Transverse colon (tissue), 4 donors: ENCODE measurements at regions not wholly inside any gene's neighbourhood (a gene's known extent, or its start where the extent isn't known, plus 50 kb on each side); places are given as distances from the start of the nearest gene placed in this dataset.

Experiments used
- DNase-seq: peaks from one replicate; pipeline ENCODE4 v3.0.0-alpha.2; 2019
- H3K27ac ChIP-seq, 4 donors: fragments of 200-600 bp; sonication (generic); 2 replicates each; pipeline ENCODE4 v1.5.1; 2016 to 2018; ENCODE audit warnings: inconsistent platforms in 4 of 4
- H3K27me3 ChIP-seq: fragments of 200-600 bp; sonication (generic); 2 replicates; pipeline ENCODE4 v1.5.1; 2017; ENCODE audit warnings: inconsistent platforms
- H3K36me3 ChIP-seq, 4 donors: fragments of 200-600 bp; sonication (generic); 2 replicates each; pipeline ENCODE4 v1.5.1; 2017 to 2019; ENCODE audit warnings: inconsistent platforms in 4 of 4
- H3K4me1 ChIP-seq, 4 donors: fragments of 200-600 bp; sonication (generic); 2 replicates each; pipeline ENCODE4 v1.5.1; 2017 to 2020; ENCODE audit warnings: inconsistent platforms in 4 of 4
- H3K4me3 ChIP-seq, 4 donors: fragments of 200-600 bp; sonication (generic); 1 replicate in 1 of 4; 2 replicates in 3 of 4; pipeline versions ENCODE4 v1.5.1 to v1.6.1; 2017 to 2019; ENCODE audit warnings: inconsistent platforms in 4 of 4
- H3K9me3 ChIP-seq, 2 donors: fragments of 200-600 bp; sonication (generic); 2 replicates each; pipeline ENCODE4 v1.5.1; 2017 to 2019; ENCODE audit warnings: inconsistent platforms in 2 of 2
- CTCF ChIP-seq, 5 experiments: fragments of 200-600 bp in 3 of 5; fragments of 450-650 bp in 2 of 5; sonication (generic) in 3 of 5; IDR thresholded peaks; 1 replicate in 2 of 5; 2 replicates in 3 of 5; pipeline ENCODE4 v1.5.1; 2016 to 2017; ENCODE audit warnings: antibody characterized with exemption in 5 of 5, inconsistent platforms in 3 of 5, mild to moderate bottlenecking in 2 of 5, moderate library complexity in 1 of 5
- EP300 ChIP-seq: sonication (generic); formaldehyde crosslinking; IDR thresholded peaks from one replicate; pipeline ENCODE4 v1.6.1; 2017; ENCODE audit warnings: antibody characterized with exemption, low read depth
- POLR2A ChIP-seq: fragments of 450-650 bp; IDR thresholded peaks from one replicate; pipeline ENCODE4 v1.6.1; 2016; ENCODE audit warnings: antibody characterized with exemption, mild to moderate bottlenecking, moderate library complexity
- POLR2AphosphoS5 ChIP-seq, 3 donors: sonication (generic); formaldehyde crosslinking; IDR thresholded peaks; one replicate each; pipeline ENCODE4 v1.6.1; 2016; ENCODE audit warnings: antibody characterized with exemption in 3 of 3
- WGBS, 2 donors: methylation state at CpG; one replicate each; pipeline ENCODE4 v1.1.5; 2018; ENCODE audit warnings: low coverage in 1 of 2; 5-methylcytosine and 5-hydroxymethylcytosine counted together
- in situ Hi-C, 4 donors: fragments of 200-750 bp; cut with MboI; loops; one replicate each; pipeline versions ENCODE4 v1.15.0 to v1.15.1; 2017; ENCODE audit warnings: low sequenced_read_pairs in 3 of 4, low pct_ligation_motif_present in 1 of 4, low pct_unique_long_range_greater_than_20kb in 1 of 4
- intact Hi-C: fragments of 100-400 bp; cut with DNase I; formaldehyde crosslinking; loops from one replicate; pipeline ENCODE4 v1.15.1; 2023; ENCODE audit warnings: low total_unique reads

DNA sequence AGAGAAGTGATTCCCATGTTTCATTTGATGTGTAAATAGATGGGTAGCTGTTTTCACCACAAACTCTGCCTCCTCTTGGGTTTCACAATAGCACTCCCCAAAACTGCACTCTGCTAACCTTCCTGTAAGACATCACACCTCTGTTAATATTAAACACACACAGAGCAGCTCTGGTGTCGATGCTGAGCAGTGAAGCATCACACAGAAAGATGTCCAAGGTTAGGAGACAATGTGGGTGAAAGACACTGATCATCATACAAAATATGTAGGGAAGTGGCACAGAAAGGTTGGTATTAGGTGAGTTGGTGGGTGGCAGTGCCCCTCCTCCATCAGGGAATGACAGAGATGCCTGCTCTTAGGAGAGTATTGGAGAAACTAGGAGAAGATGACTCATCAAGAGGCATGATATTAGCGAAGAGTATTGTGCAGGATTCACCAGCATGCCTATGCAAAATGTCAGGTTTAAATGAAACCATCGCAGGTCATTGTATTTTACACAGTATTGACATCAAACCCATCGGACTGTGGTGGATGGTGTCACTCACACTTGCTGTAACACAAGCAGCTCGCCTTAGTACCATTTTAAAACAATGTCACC is 199.7 kb downstream of the TBXT start:
- WGBS, 2 donors, result 71 to 79% methylated on average over 2 to 5 of the region's 5 CpGs
- Histone ChIP-seq H3K4me3 (no peak overlapping the region), H3K27me3 (no peaks in the 10 kb centered on the region), H3K27ac (no peak overlapping the region), H3K4me1 (no peaks in the 10 kb centered on the region), H3K9me3 (no peaks in the 10 kb centered on the region), H3K36me3 (no peaks in the 10 kb centered on the region)
- intact Hi-C loops (no loop called here), in situ Hi-C loops (no loop called here)
- DNase-seq, result no peak
- TF ChIP-seq POLR2A, result no peak
- TF ChIP-seq CTCF (IDR thresholded peaks at IDR 0.05), result no peak
- TF ChIP-seq EP300, result no peak

DNA sequence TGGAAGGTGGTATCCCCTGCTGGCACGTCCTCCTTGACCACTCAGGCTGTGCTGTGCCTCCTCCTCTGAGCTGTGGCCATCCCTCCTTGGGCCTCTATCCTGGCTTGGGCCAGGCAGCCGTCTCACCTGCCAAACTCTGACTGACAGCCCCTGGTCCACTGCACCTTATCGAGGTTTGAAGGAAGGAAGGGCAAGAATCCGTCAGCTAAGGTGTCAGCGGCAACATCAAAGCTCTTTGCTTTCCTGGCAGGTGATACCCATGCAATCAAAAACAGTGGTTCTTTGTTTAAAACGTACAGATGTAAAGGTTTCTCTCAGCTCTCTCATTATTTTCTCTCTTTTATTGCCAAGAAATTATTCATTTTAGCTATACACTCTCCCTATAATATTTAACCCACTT is 203.9 kb downstream of the TBXT start:
- H3K4me3 ChIP-seq, result no peak overlapping the region
- no peak for DNase-seq
- no peaks in the 10 kb centered on the region for H3K9me3 ChIP-seq
- H3K4me1 ChIP-seq, result no peaks in the 10 kb centered on the region
- WGBS, 2 donors, result 47 to 61% methylated on average over 3 to 6 of the region's 6 CpGs
- in situ Hi-C loops, result no loop called here
- no peak overlapping the region for H3K27ac ChIP-seq
- no peaks in the 10 kb centered on the region for H3K36me3 ChIP-seq
- no peaks in the 10 kb centered on the region for H3K27me3 ChIP-seq
- intact Hi-C loops, result no loop called here
- TF ChIP-seq CTCF (IDR thresholded peaks at IDR 0.05), result no peak
- TF ChIP-seq POLR2A, result no peak
- TF ChIP-seq EP300, result no peak
- TF ChIP-seq POLR2AphosphoS5 (IDR thresholded peaks at IDR 0.05), result no peak

DNA sequence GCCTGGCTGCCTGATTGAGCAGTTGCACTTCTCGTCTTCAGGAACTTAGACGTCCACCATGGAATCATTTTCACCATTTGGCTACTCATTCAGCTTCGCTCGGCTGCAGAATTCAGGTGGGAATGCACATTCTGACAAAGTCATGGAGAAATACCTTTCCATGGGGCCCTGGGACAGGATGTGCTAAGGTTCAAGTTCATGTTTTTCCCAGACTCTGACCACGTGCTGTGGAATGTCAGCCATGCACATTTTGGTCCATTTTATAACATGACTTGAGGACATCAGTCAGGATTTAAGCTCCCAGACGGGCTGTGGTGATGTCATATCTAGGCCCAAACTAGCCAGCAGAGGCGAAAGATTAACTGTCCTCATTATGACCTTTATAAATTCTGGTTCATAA is 205.3 kb downstream of the TBXT start:
- DNase-seq, result no peak
- Histone ChIP-seq H3K4me3 (no peak overlapping the region), H3K27me3 (no peaks in the 10 kb centered on the region), H3K9me3 (no peaks in the 10 kb centered on the region), H3K36me3 (no peaks in the 10 kb centered on the region), H3K4me1 (no peaks in the 10 kb centered on the region), H3K27ac (no peak overlapping the region)
- in situ Hi-C loops (no loop called here), intact Hi-C loops (no loop called here)
- TF ChIP-seq POLR2A (no peak), POLR2AphosphoS5 (IDR thresholded peaks at IDR 0.05) (no peak), CTCF (IDR thresholded peaks at IDR 0.05) (no peak), EP300 (no peak)
- WGBS, 2 donors, result 60 to 65% methylated on average over 1 to 7 of the region's 7 CpGs

GRCh38 chr6:165961233-165961632 is 206.4 kb downstream of the TBXT start:
- H3K36me3 ChIP-seq, result no peaks in the 10 kb centered on the region
- H3K27me3 ChIP-seq, result no peaks in the 10 kb centered on the region
- H3K4me3 ChIP-seq, result no peak overlapping the region
- no peaks in the 10 kb centered on the region for H3K9me3 ChIP-seq
- WGBS, 2 donors, result 80 to 86% methylated on average over 3 to 12 of the region's 12 CpGs
- in situ Hi-C loops, result no loop called here
- no peak overlapping the region for H3K27ac ChIP-seq
- intact Hi-C loops, result no loop called here
- DNase-seq, result no peak
- no peak for TF ChIP-seq EP300
- no peak for TF ChIP-seq CTCF (IDR thresholded peaks at IDR 0.05)
- TF ChIP-seq POLR2AphosphoS5 (IDR thresholded peaks at IDR 0.05), result no peak
- TF ChIP-seq POLR2A, result no peak
- no peaks in the 10 kb centered on the region for H3K4me1 ChIP-seq
